ENCODE measurements at regions not wholly inside any gene's neighbourhood (a gene's known extent, or its start where the extent isn't known, plus 50 kb on each side); places are given as distances from the start of the nearest gene placed in this dataset.

DNA sequence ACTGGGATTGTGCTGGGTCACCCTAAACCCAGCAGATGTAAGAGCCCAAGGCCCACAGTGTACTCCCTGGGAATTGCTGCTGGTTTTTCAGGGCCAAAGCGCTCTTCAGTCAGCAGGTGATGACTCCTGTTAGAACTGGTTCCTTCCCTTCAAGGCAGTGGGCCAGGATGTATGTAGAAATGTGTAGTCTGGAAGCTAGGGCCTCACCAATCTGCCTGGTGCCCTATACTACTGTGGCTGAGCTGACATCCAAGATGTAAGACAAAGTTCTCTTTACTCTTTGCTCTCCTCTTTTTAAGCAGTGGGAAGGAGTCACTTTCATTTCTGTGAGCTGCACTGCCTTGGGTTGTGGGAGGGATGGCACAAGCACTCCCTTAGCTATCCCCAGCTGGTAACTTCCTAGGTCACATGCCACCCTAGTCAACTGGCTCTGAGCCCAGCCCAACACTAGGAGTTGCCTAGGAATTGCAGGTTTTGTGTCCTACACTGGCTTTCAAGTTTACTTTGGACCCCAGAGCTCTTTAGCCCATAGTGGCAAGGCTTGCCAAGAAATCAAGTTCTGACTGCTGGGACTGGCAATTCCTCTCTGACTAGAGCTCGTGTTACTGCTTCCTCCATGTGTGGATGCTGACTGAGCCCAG is 249.2 kb downstream of the C12orf50 start:
- Histone ChIP-seq H3K4me3 (replicated peaks in 1 of 3; ENCODE audit: insufficient read depth in 1 of 3, low read depth in 1 of 3, low read length in 3 of 3) (no peak overlapping the region), H3K27me3 (ENCODE audit: control insufficient read depth in 2 of 2, insufficient read depth in 2 of 2, low read length in 2 of 2) (no peaks in the 10 kb centered on the region), H3K9me1 (replicated peaks; ENCODE audit: control insufficient read depth, extremely low read depth, insufficient read depth, low read length) (no peaks in the 10 kb centered on the region), H3K36me3 (ENCODE audit: control insufficient read depth in 2 of 2, extremely low read depth in 1 of 2, insufficient read depth in 2 of 2, low read length in 2 of 2) (no peaks in the 10 kb centered on the region), H3K79me2 (ENCODE audit: control insufficient read depth, insufficient read depth, low read length) (no peaks in the 10 kb centered on the region), H3K27ac (ENCODE audit: insufficient read depth, low read depth, low read length) (no peak overlapping the region), H3K9ac (replicated peaks; ENCODE audit: extremely low read depth, insufficient read depth, low read length) (no peak overlapping the region), H3K4me1 (ENCODE audit: control insufficient read depth, extremely low read depth, insufficient read depth, low read length) (no peaks in the 10 kb centered on the region), H4K20me1 (replicated peaks; ENCODE audit: control insufficient read depth, extremely low read depth, insufficient read depth, low read length) (no peaks in the 10 kb centered on the region), H3K4me2 (ENCODE audit: insufficient read depth, low read length) (no peak overlapping the region), H2AFZ (ENCODE audit: low read depth, low read length) (no peak overlapping the region), H3K9me3 (replicated peaks; ENCODE audit: control insufficient read depth, insufficient read depth, low read length) (no peaks in the 10 kb centered on the region)
- no peak for TF ChIP-seq GATA2 (IDR thresholded peaks at IDR 0.05; ENCODE audit: insufficient read depth, insufficient read length, low read depth, low read length)
- TF ChIP-seq, protein P1, sequence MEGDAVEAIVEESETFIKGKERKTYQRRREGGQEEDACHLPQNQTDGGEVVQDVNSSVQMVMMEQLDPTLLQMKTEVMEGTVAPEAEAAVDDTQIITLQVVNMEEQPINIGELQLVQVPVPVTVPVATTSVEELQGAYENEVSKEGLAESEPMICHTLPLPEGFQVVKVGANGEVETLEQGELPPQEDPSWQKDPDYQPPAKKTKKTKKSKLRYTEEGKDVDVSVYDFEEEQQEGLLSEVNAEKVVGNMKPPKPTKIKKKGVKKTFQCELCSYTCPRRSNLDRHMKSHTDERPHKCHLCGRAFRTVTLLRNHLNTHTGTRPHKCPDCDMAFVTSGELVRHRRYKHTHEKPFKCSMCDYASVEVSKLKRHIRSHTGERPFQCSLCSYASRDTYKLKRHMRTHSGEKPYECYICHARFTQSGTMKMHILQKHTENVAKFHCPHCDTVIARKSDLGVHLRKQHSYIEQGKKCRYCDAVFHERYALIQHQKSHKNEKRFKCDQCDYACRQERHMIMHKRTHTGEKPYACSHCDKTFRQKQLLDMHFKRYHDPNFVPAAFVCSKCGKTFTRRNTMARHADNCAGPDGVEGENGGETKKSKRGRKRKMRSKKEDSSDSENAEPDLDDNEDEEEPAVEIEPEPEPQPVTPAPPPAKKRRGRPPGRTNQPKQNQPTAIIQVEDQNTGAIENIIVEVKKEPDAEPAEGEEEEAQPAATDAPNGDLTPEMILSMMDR (IDR thresholded peaks at IDR 0.05; ENCODE audit: extremely low read depth in 1 of 2, insufficient read depth in 1 of 2, low read depth in 1 of 2, low read length in 2 of 2) = no peak
- TF ChIP-seq POLR2AphosphoS5 (IDR thresholded peaks at IDR 0.05; ENCODE audit: insufficient read depth, low read depth, low read length) = no peak
- no peak for TF ChIP-seq MYC (IDR thresholded peaks at IDR 0.05; ENCODE audit: low read depth, low read length)
- no peak for TF ChIP-seq EZH2 (IDR thresholded peaks at IDR 0.05; ENCODE audit: borderline replicate concordance, low read depth, low read length, severe bottlenecking)
- no peak for TF ChIP-seq JUN (IDR thresholded peaks at IDR 0.05; ENCODE audit: borderline replicate concordance, insufficient read depth, insufficient read length, low read depth)
- TF ChIP-seq POLR2A (IDR thresholded peaks at IDR 0.05; ENCODE audit: low read depth, low read length) = no peak
- TF ChIP-seq FOS (IDR thresholded peaks at IDR 0.05; ENCODE audit: borderline replicate concordance, insufficient read depth, low read length) = no peak
- TF ChIP-seq, protein P2, sequence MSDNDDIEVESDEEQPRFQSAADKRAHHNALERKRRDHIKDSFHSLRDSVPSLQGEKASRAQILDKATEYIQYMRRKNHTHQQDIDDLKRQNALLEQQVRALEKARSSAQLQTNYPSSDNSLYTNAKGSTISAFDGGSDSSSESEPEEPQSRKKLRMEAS (IDR thresholded peaks at IDR 0.05; ENCODE audit: insufficient read depth, insufficient read length) = no peak
- no TSS peak for BruUV-seq (replicated peaks)
- no peak for FAIRE-seq
- no peak for DNase-seq (ENCODE audit: low read depth, low spot score)
- ChIA-PET CTCF (interaction anchor here (0.9 kb wide), 1 partner anchor 8 kb away, joined by 5 read pairs; no protein-coding TSS in a partner anchor), POLR2A (no interaction called here)
- dilution Hi-C loops (cut with MboI; ENCODE audit: extremely low pct_ligation_motif_present, low sequenced_read_pairs) (no loop called here), intact Hi-C loops (cut with micrococcal nuclease) (no loop called here)

Data from endothelial cell of umbilical vein (primary cell).